Mucosa of descending colon (tissue), 3 donors: ENCODE measurements at regions not wholly inside any gene's neighbourhood (a gene's known extent, or its start where the extent isn't known, plus 50 kb on each side); places are given as distances from the start of the nearest gene placed in this dataset.

Experiments
- ATAC-seq: fragments of 200-7000 bp; cut with Tn5 transposase; one replicate; pipeline ENCODE4 v1.9.1; 2020; ENCODE audit warnings: mild to moderate bottlenecking, moderate library complexity
- DNase-seq, 3 donors: peaks; one replicate each; pipeline ENCODE4 v3.0.0-alpha.2; 2020
- H3K36me3 ChIP-seq: fragments of 200-600 bp; one replicate; pipeline ENCODE4 v1.8.0; 2021; ENCODE audit warnings: low read depth, mild to moderate bottlenecking
- H3K4me1 ChIP-seq: fragments of 200-600 bp; one replicate; pipeline ENCODE4 v1.8.0; 2021; ENCODE audit warnings: low read depth, mild to moderate bottlenecking
- H3K4me3 ChIP-seq: fragments of 200-600 bp; one replicate; pipeline ENCODE4 v1.8.0; 2021; ENCODE audit warnings: mild to moderate bottlenecking
- H3K9me3 ChIP-seq: fragments of 200-600 bp; one replicate; pipeline ENCODE4 v1.8.0; 2021; ENCODE audit warnings: mild to moderate bottlenecking
- intact Hi-C, 2 donors: fragments of 100-400 bp; cut with DNase I in 1 of 2; cut with micrococcal nuclease in 1 of 2; formaldehyde crosslinking; loops; one replicate each; pipeline versions ENCODE4 v1.11.0 to v1.11.1; 2022; cut with DNase I, micrococcal nuclease
- TF ChIP-seq, protein P1 (sequence below): fragments of 200-600 bp; IDR thresholded peaks from one replicate; pipeline ENCODE4 v1.8.0; 2022; ENCODE audit warnings: antibody characterized with exemption, mild to moderate bottlenecking
- donor health status: DM: no; HTN: no; CAD: no; lungs with moderate emphysema.
- donor health status: DM: no; HTN: no; CAD: no.
- donor health status: DM: no; HTN: yes; CAD: no.

DNA sequence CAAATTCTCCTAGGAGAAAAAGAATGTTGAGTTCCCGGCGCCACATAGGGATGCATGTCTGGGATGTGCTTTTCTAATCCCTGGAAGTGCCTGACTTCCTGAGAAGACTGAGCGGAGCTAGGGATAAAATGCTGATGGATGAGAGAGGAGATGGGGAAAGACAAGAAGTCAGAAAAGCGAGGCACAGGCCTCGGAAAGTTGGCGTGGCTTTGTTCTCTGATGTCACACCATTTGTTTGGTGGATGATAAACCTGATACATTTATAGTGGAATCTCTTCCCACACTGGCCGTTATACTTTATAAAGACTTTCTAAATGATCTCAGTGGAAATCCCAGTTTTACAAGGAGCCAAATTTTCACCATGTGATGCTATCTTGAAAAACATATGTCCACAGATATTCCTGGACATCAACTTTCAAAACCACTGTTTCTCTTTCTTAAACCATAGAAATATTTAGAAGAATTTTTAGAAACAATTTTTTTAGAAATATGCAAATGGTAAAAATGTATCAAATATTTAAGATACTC, 188.8 kb upstream of the SVIL start:
- TF ChIP-seq, protein P1, sequence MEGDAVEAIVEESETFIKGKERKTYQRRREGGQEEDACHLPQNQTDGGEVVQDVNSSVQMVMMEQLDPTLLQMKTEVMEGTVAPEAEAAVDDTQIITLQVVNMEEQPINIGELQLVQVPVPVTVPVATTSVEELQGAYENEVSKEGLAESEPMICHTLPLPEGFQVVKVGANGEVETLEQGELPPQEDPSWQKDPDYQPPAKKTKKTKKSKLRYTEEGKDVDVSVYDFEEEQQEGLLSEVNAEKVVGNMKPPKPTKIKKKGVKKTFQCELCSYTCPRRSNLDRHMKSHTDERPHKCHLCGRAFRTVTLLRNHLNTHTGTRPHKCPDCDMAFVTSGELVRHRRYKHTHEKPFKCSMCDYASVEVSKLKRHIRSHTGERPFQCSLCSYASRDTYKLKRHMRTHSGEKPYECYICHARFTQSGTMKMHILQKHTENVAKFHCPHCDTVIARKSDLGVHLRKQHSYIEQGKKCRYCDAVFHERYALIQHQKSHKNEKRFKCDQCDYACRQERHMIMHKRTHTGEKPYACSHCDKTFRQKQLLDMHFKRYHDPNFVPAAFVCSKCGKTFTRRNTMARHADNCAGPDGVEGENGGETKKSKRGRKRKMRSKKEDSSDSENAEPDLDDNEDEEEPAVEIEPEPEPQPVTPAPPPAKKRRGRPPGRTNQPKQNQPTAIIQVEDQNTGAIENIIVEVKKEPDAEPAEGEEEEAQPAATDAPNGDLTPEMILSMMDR, result no peak
- H3K36me3 ChIP-seq, result no peaks in the 10 kb centered on the region
- no peaks in the 10 kb centered on the region for H3K9me3 ChIP-seq
- no peak overlapping the region for H3K4me3 ChIP-seq
- ATAC-seq, result no peak
- intact Hi-C loops, result no loop called here
- H3K4me1 ChIP-seq, result no peaks in the 10 kb centered on the region
- no peak for DNase-seq

DNA sequence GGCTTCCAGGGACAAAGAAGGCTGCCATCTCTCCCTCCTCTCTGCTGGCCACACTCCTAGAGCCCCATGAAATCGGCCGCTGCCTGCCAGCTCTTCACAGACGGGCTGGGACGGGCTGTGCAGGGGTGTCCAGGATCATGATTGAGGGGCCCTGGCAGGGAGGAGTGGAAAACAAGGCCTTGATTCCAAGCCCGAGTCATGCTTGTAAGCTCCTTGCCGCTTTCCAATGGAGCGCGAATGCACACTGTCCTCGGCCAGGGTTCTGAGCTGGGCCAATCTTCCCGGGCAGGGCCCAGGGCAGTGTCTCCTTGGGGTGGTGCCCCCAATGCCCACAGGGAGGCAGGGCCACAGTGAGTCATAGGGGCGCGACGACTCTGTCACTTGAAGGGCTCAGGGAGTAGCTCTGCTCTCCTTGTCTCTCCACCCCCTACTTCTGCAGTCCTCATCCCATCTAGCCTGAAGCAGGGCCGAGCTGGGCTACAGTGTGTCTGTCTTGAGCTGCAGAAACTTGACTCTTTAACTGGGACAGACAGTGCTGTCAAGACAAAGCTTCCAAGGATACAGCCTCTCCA, 186.2 kb upstream of the SVIL start:
- no peaks in the 10 kb centered on the region for H3K4me1 ChIP-seq
- H3K36me3 ChIP-seq, result no peaks in the 10 kb centered on the region
- TF ChIP-seq, protein P1, result no peak
- ATAC-seq (no peak), DNase-seq (no peak)
- intact Hi-C loops, result no loop called here
- H3K9me3 ChIP-seq, result no peaks in the 10 kb centered on the region
- no peak overlapping the region for H3K4me3 ChIP-seq

DNA sequence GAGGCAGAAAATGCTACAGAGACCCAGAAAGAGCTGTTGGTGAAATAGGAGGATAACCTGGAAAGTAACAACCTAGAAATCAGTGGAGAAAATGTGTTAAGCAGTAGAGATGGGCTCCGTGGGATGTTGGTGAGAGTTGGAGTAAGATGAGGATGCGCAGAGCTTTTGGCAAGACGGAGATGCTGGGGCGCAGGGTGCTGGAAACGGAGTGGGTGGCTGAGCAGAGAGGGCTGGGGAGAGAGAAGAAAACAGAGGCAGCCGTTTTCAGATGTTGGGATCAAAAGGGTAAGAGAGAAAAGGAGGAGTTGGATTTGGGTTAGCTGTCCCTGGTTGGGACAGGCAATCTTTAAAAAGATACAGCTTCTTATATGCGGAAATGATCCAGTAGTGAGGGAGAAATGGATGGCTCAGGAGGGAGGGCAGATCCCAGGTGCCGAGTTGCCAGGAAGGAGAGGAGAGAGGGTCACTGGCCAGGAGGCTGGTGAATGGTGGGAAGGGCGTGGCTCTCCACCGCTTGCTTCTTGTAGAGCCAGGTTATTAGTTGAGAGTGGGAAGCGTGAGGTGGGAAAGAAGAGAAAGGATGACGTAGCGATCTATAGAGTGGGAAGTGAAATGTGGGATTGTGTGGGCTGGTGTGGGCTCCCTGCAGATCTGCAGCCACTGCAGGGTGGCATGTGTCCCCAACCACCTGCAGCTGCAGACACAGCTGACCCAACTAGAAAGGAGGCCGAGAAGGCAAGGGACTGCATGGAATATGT, 182.2 kb upstream of the SVIL start:
- H3K4me3 ChIP-seq, result no peak overlapping the region
- TF ChIP-seq, protein P1, result no peak
- no peak for DNase-seq
- intact Hi-C loops, result no loop called here
- no peaks in the 10 kb centered on the region for H3K4me1 ChIP-seq
- no peak for ATAC-seq
- H3K9me3 ChIP-seq, result no peaks in the 10 kb centered on the region
- H3K36me3 ChIP-seq, result no peaks in the 10 kb centered on the region

DNA sequence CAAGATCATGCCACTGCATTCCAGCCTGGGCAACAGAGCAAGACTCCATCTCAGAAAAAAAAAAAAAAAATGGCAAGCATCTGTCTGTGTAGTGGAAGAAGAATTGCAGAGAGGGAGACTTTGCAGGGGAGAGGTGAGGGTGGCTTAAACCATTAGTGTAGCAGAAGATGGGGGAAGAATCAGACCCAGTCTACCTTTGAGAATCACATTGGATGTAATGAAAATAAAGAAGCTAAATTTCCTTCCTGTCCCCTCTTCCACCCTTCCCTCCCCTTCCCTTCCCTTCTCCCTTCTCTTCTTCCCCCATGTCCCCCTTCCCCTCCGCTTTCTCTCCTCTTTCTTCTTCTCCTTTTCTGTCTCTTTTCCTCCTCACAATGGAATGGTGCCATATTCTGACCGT, 180.8 kb upstream of the SVIL start:
- ATAC-seq, result no peak
- DNase-seq, result no peak
- intact Hi-C loops, result no loop called here
- no peaks in the 10 kb centered on the region for H3K36me3 ChIP-seq
- H3K9me3 ChIP-seq, result no peaks in the 10 kb centered on the region
- H3K4me1 ChIP-seq, result peaks cover 4% of the 10 kb centered on the region
- H3K4me3 ChIP-seq, result no peak overlapping the region
- TF ChIP-seq, protein P1, result no peak

DNA sequence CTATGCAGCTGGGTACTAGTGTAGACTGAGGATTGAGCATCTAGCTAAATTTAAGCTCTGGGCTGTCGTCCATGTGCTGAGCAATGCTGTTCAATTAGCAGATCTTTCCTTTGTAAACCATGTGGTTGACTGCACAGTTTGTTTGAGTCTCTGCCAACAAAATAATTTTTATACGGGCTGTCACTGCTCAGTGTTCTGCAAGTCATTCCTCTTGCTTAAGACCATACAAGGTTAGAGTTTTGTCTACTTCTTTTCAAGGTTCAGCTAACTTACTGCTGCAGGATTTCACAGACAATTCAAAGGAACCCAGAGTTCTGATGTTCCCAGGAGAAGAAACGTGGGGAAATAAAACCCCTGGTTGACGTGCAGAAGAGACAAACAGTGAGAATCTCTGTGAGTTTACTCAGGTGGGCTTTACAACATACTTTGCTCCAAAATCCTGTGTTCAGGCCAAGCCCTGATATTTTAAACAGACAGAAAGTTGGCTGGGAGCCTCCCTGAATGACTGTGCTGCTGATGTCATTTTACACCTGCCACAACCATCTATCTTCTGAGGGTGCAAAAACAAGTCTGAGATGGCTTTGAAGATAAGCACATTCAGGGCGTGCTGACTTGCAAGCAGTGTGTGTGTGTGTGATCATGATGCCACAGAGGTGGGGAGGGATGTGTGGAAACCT, 177.1 kb upstream of the SVIL start:
- DNase-seq (peak in 1 of 3 donors; percentile 50), ATAC-seq (peak; percentile 74)
- H3K9me3 ChIP-seq, result no peaks in the 10 kb centered on the region
- intact Hi-C loops, result no loop called here
- peaks cover 4% of the 10 kb centered on the region for H3K4me1 ChIP-seq
- H3K4me3 ChIP-seq, result no peak overlapping the region
- H3K36me3 ChIP-seq, result no peaks in the 10 kb centered on the region
- TF ChIP-seq, protein P1, result no peak
